NOMO-1 treated with DMSO at 0.1 percent for 48 hours (cell line): ENCODE measurements at regions not wholly inside any gene's neighbourhood (a gene's known extent, or its start where the extent isn't known, plus 50 kb on each side); places are given as distances from the start of the nearest gene placed in this dataset.
A peak's percentile ranks its signal among the peaks of the same experiment; 100 is the strongest.
"Not testable (repeated sequence)": the region's sequence is repeated elsewhere in the genome, so short reads cannot be mapped to it uniquely, and the experiment has no call there.

Source experiments
- DNase-seq: peaks from one replicate; lab custom pipeline; 2025; ENCODE audit not compliant: unreplicated experiment; lab: John Stamatoyannopoulos, UW

- DNase-seq: no peak
Measured at GRCh38 chr10:101280511-101280910, 51.2 kb upstream of the LBX1 start.

GRCh38 chr10:101280921-101281320 is 51.7 kb upstream of the LBX1 start:
- DNase-seq: not testable (repeated sequence)

GRCh38 chr10:101282947-101283346 is 53.7 kb upstream of the LBX1 start:
- DNase-seq: no peak

GRCh38 chr10:101283762-101284100 is 54.5 kb upstream of the LBX1 start:
- no peak for DNase-seq

- no peak for DNase-seq
Measured at GRCh38 chr10:101284101-101284743, 55.0 kb upstream of the LBX1 start.

GRCh38 chr10:101284744-101285463 is 55.6 kb upstream of the LBX1 start:
- DNase-seq: no peak

GRCh38 chr10:101285519-101286070 is 56.3 kb upstream of the LBX1 start:
- no peak for DNase-seq

GRCh38 chr10:101286248-101287046 is 57.2 kb upstream of the LBX1 start:
- DNase-seq: no peak

- DNase-seq: no peak
Measured at GRCh38 chr10:101287183-101287996, 58.1 kb upstream of the LBX1 start.

- no peak for DNase-seq
Measured at GRCh38 chr10:101287997-101288635, 58.9 kb upstream of the LBX1 start.

- DNase-seq: no peak
Measured at GRCh38 chr10:101289541-101289940, 60.3 kb upstream of the LBX1 start.

- no peak for DNase-seq
Measured at GRCh38 chr10:101290431-101290830, 61.2 kb upstream of the LBX1 start.

GRCh38 chr10:101290881-101291280 is 61.6 kb upstream of the LBX1 start:
- no peak for DNase-seq

GRCh38 chr10:101291331-101292193 is 62.3 kb upstream of the LBX1 start:
- peak; percentile 13 for DNase-seq

- DNase-seq: no peak
Measured at GRCh38 chr10:101292194-101293006, 61.6 kb upstream of the BTRC start.

GRCh38 chr10:101293007-101293723 is 60.8 kb upstream of the BTRC start:
- no peak for DNase-seq

GRCh38 chr10:101294109-101294508 is 59.9 kb upstream of the BTRC start:
- no peak for DNase-seq

- no peak for DNase-seq
Measured at GRCh38 chr10:101295261-101295660, 58.7 kb upstream of the BTRC start.
